ENCODE measurements at regions not wholly inside any gene's neighbourhood (a gene's known extent, or its start where the extent isn't known, plus 50 kb on each side); places are given as distances from the start of the nearest gene placed in this dataset.

GRCh38 chr5:89281211-89281610 is 398.2 kb upstream of the MEF2C start:
- dilution Hi-C loops (cut with MboI; ENCODE audit: extremely low pct_ligation_motif_present, low sequenced_read_pairs) = no loop called here
- no peak for FAIRE-seq

GRCh38 chr5:89280103-89281037 is 397.4 kb upstream of the MEF2C start:
- no peaks in the 10 kb centered on the region for H3K27me3 ChIP-seq (ENCODE audit: control insufficient read depth in 2 of 2, insufficient read depth in 2 of 2, low read length in 2 of 2)
- H3K9me3 ChIP-seq (replicated peaks; ENCODE audit: control insufficient read depth, insufficient read depth, low read length) = no peaks in the 10 kb centered on the region
- H3K36me3 ChIP-seq (ENCODE audit: control insufficient read depth in 2 of 2, extremely low read depth in 1 of 2, insufficient read depth in 2 of 2, low read length in 2 of 2) = no peaks in the 10 kb centered on the region
- BruUV-seq (replicated peaks) = no TSS peak
- no peak overlapping the region for H3K4me2 ChIP-seq (ENCODE audit: insufficient read depth, low read length)
- no peak overlapping the region for H3K4me3 ChIP-seq (replicated peaks in 1 of 3; ENCODE audit: insufficient read depth in 1 of 3, low read depth in 1 of 3, low read length in 3 of 3)
- no peak overlapping the region for H2AFZ ChIP-seq (ENCODE audit: low read depth, low read length)
- CTCF ChIA-PET = interaction anchor here (1.0 to 1.4 kb wide), 2 partner anchors 11 to 23 kb away, joined by 3 read pairs; no protein-coding TSS in a partner anchor
- DNase-seq (ENCODE audit: low read depth, low spot score) (no peak), FAIRE-seq (no peak)
- no peaks in the 10 kb centered on the region for H4K20me1 ChIP-seq (replicated peaks; ENCODE audit: control insufficient read depth, extremely low read depth, insufficient read depth, low read length)
- intact Hi-C loops (cut with micrococcal nuclease) = no loop called here
- H3K9me1 ChIP-seq (replicated peaks; ENCODE audit: control insufficient read depth, extremely low read depth, insufficient read depth, low read length) = no peaks in the 10 kb centered on the region
- H3K9ac ChIP-seq (replicated peaks; ENCODE audit: extremely low read depth, insufficient read depth, low read length) = no peak overlapping the region
- no peak overlapping the region for H3K27ac ChIP-seq (ENCODE audit: insufficient read depth, low read depth, low read length)
- dilution Hi-C loops (cut with MboI; ENCODE audit: extremely low pct_ligation_motif_present, low sequenced_read_pairs) = no loop called here
- H3K79me2 ChIP-seq (ENCODE audit: control insufficient read depth, insufficient read depth, low read length) = no peaks in the 10 kb centered on the region
- H3K4me1 ChIP-seq (ENCODE audit: control insufficient read depth, extremely low read depth, insufficient read depth, low read length) = no peaks in the 10 kb centered on the region
- TF ChIP-seq MAX (IDR thresholded peaks at IDR 0.05; ENCODE audit: insufficient read depth, insufficient read length) (no peak), MYC (IDR thresholded peaks at IDR 0.05; ENCODE audit: low read depth, low read length) (no peak), POLR2AphosphoS5 (IDR thresholded peaks at IDR 0.05; ENCODE audit: insufficient read depth, low read depth, low read length) (no peak), POLR2A (IDR thresholded peaks at IDR 0.05; ENCODE audit: low read depth, low read length) (no peak), FOS (IDR thresholded peaks at IDR 0.05; ENCODE audit: borderline replicate concordance, insufficient read depth, low read length) (no peak), CTCF (IDR thresholded peaks at IDR 0.05; ENCODE audit: extremely low read depth in 1 of 2, insufficient read depth in 1 of 2, low read depth in 1 of 2, low read length in 2 of 2) (no peak), JUN (IDR thresholded peaks at IDR 0.05; ENCODE audit: borderline replicate concordance, insufficient read depth, insufficient read length, low read depth) (no peak), EZH2 (IDR thresholded peaks at IDR 0.05; ENCODE audit: borderline replicate concordance, low read depth, low read length, severe bottlenecking) (no peak), GATA2 (IDR thresholded peaks at IDR 0.05; ENCODE audit: insufficient read depth, insufficient read length, low read depth, low read length) (no peak)
- POLR2A ChIA-PET = no interaction called here

More at GRCh38 chr5:89281211-89281610, 398.2 kb upstream of the MEF2C start:
- no peaks in the 10 kb centered on the region for H3K79me2 ChIP-seq (ENCODE audit: control insufficient read depth, insufficient read depth, low read length)
- H4K20me1 ChIP-seq (replicated peaks; ENCODE audit: control insufficient read depth, extremely low read depth, insufficient read depth, low read length) = no peaks in the 10 kb centered on the region
- CTCF ChIA-PET = interaction anchor here (1.0 to 1.7 kb wide), 4 partner anchors 10 to 22 kb away, joined by 3 to 4 read pairs (median 3); no protein-coding TSS in a partner anchor
- DNase-seq (ENCODE audit: low read depth, low spot score) = no peak
- no peak overlapping the region for H3K4me3 ChIP-seq (replicated peaks in 1 of 3; ENCODE audit: insufficient read depth in 1 of 3, low read depth in 1 of 3, low read length in 3 of 3)
- no TSS peak for BruUV-seq (replicated peaks)
- H3K27me3 ChIP-seq (ENCODE audit: control insufficient read depth in 2 of 2, insufficient read depth in 2 of 2, low read length in 2 of 2) = no peaks in the 10 kb centered on the region
- H3K9ac ChIP-seq (replicated peaks; ENCODE audit: extremely low read depth, insufficient read depth, low read length) = no peak overlapping the region
- H3K4me2 ChIP-seq (ENCODE audit: insufficient read depth, low read length) = no peak overlapping the region
- no peak overlapping the region for H2AFZ ChIP-seq (ENCODE audit: low read depth, low read length)
- no peaks in the 10 kb centered on the region for H3K9me3 ChIP-seq (replicated peaks; ENCODE audit: control insufficient read depth, insufficient read depth, low read length)
- intact Hi-C loops (cut with micrococcal nuclease) = no loop called here
- POLR2A ChIA-PET = no interaction called here
- no peak for TF ChIP-seq MYC (IDR thresholded peaks at IDR 0.05; ENCODE audit: low read depth, low read length)
- TF ChIP-seq POLR2AphosphoS5 (IDR thresholded peaks at IDR 0.05; ENCODE audit: insufficient read depth, low read depth, low read length) = no peak
- TF ChIP-seq POLR2A (IDR thresholded peaks at IDR 0.05; ENCODE audit: low read depth, low read length) = no peak
- H3K27ac ChIP-seq (ENCODE audit: insufficient read depth, low read depth, low read length) = no peak overlapping the region
- H3K4me1 ChIP-seq (ENCODE audit: control insufficient read depth, extremely low read depth, insufficient read depth, low read length) = no peaks in the 10 kb centered on the region
- H3K36me3 ChIP-seq (ENCODE audit: control insufficient read depth in 2 of 2, extremely low read depth in 1 of 2, insufficient read depth in 2 of 2, low read length in 2 of 2) = no peaks in the 10 kb centered on the region
- no peaks in the 10 kb centered on the region for H3K9me1 ChIP-seq (replicated peaks; ENCODE audit: control insufficient read depth, extremely low read depth, insufficient read depth, low read length)

Measured in endothelial cell of umbilical vein (primary cell).